NB4 (cell line): ENCODE measurements at regions not wholly inside any gene's neighbourhood (a gene's known extent, or its start where the extent isn't known, plus 50 kb on each side); places are given as distances from the start of the nearest gene placed in this dataset.

Experiments used
- MYC ChIP-seq: IDR thresholded peaks from 2 replicates; pipeline ENCODE4 v1.6.1; 2011; ENCODE audit warnings: low read depth, low read length
- POLR2A ChIP-seq: IDR thresholded peaks from 2 replicates; pipeline ENCODE4 v1.6.1; 2011; ENCODE audit warnings: mild to moderate bottlenecking; ENCODE audit not compliant: insufficient read length; ENCODE audit errors: extremely low read depth
- TF ChIP-seq, protein P1 (sequence below): IDR thresholded peaks from one replicate; pipeline ENCODE4 v1.5.1; 2012; ENCODE audit warnings: low read depth, low read length

DNA sequence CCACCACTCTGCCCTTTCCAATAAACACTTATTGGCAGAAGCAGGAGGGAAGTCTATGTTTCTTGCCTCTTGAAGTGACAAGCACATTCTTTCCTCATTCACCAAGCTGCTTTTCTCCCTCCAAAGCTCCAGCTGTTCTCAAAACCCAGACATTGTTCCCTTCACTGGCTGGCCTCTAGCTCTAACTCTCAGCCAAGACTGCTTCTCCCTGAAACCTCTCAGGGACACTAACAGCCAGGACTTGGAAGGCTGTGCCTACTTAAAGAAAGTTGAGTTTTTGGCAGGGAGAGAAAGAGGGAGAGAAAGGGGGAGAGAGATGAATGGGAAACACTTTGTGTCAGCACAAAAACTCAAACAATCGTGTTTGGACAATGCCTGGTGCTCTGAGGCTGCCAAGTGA lies 99.5 kb downstream of the COX18 start:
- TF ChIP-seq, protein P1, sequence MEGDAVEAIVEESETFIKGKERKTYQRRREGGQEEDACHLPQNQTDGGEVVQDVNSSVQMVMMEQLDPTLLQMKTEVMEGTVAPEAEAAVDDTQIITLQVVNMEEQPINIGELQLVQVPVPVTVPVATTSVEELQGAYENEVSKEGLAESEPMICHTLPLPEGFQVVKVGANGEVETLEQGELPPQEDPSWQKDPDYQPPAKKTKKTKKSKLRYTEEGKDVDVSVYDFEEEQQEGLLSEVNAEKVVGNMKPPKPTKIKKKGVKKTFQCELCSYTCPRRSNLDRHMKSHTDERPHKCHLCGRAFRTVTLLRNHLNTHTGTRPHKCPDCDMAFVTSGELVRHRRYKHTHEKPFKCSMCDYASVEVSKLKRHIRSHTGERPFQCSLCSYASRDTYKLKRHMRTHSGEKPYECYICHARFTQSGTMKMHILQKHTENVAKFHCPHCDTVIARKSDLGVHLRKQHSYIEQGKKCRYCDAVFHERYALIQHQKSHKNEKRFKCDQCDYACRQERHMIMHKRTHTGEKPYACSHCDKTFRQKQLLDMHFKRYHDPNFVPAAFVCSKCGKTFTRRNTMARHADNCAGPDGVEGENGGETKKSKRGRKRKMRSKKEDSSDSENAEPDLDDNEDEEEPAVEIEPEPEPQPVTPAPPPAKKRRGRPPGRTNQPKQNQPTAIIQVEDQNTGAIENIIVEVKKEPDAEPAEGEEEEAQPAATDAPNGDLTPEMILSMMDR: no peak
- TF ChIP-seq POLR2A (no peak), MYC (no peak)
